Stomach (tissue), 4 donors: ENCODE measurements at regions not wholly inside any gene's neighbourhood (a gene's known extent, or its start where the extent isn't known, plus 50 kb on each side); places are given as distances from the start of the nearest gene placed in this dataset.

Experiments used
- CTCF ChIP-seq, 7 experiments: fragments of 450-650 bp in 4 of 7; fragments of 200-600 bp in 3 of 7; sonication (generic) in 3 of 7; IDR thresholded peaks; one replicate each; pipeline ENCODE4 v1.5.1; 2016 to 2019; ENCODE audit warnings: antibody characterized with exemption in 7 of 7, control low read depth in 2 of 7, mild to moderate bottlenecking in 1 of 7
- EP300 ChIP-seq: sonication (generic); formaldehyde crosslinking; IDR thresholded peaks from one replicate; pipeline ENCODE4 v1.6.1; 2017; ENCODE audit warnings: antibody characterized with exemption
- POLR2A ChIP-seq, 4 donors: fragments of 450-650 bp; IDR thresholded peaks; one replicate each; pipeline ENCODE4 v1.6.1; 2016; ENCODE audit warnings: antibody characterized with exemption in 4 of 4, control low read depth in 2 of 4, mild to moderate bottlenecking in 1 of 4, moderate library complexity in 1 of 4
- POLR2AphosphoS5 ChIP-seq, 3 donors: sonication (generic); formaldehyde crosslinking; IDR thresholded peaks; one replicate each; pipeline ENCODE4 v1.6.1; 2016; ENCODE audit warnings: antibody characterized with exemption in 3 of 3

GRCh38 chr7:131039355-131039762, 288.3 kb upstream of the MKLN1 start:
- no peak for TF ChIP-seq CTCF (IDR thresholded peaks at IDR 0.05)
- no peak for TF ChIP-seq POLR2A (IDR thresholded peaks at IDR 0.05)
- no peak for TF ChIP-seq POLR2AphosphoS5 (IDR thresholded peaks at IDR 0.05)
- TF ChIP-seq EP300 = no peak
